G401 (cell line): ENCODE measurements at regions not wholly inside any gene's neighbourhood (a gene's known extent, or its start where the extent isn't known, plus 50 kb on each side); places are given as distances from the start of the nearest gene placed in this dataset.
"Not testable (repeated sequence)": the region's sequence is repeated elsewhere in the genome, so short reads cannot be mapped to it uniquely, and the experiment has no call there.

Experiments used
- DNase-seq: peaks from one replicate; pipeline ENCODE4 v3.0.0-alpha.2; 2015; ENCODE audit warnings: low spot score
- in situ Hi-C: cut with HindIII; loops from 2 replicates; pipeline ENCODE4 v1.10.0; 2016; ENCODE audit warnings: low sequenced_read_pairs, mixed read lengths

- in situ Hi-C loops: no loop called here
- no peak for DNase-seq
These were observed 194.5 kb upstream of the AHR start for GRCh38 chr7:17103984-17104383.

GRCh38 chr7:17104419-17104818 is 194.0 kb upstream of the AHR start:
- in situ Hi-C loops: no loop called here
- no peak for DNase-seq

DNA sequence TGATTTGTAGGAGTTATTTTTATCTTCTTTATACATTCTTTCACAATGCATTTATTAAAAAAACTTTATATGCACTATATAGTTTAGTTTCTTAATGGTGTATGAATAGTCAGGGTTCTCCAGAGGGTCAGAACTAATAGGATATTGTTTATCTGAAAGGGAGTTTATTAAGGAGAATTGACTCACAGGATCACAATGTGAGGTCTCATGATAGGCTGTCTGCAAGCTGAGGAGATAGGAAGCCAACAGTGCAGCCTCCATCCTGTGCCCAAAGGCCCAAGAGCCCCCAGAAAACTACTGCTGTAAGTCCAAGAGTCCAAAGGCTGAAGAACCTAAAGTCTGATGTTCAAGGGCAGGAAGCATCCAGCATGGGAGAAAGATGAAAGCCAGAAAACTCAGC is 192.8 kb upstream of the AHR start:
- in situ Hi-C loops: no loop called here
- no peak for DNase-seq

DNA sequence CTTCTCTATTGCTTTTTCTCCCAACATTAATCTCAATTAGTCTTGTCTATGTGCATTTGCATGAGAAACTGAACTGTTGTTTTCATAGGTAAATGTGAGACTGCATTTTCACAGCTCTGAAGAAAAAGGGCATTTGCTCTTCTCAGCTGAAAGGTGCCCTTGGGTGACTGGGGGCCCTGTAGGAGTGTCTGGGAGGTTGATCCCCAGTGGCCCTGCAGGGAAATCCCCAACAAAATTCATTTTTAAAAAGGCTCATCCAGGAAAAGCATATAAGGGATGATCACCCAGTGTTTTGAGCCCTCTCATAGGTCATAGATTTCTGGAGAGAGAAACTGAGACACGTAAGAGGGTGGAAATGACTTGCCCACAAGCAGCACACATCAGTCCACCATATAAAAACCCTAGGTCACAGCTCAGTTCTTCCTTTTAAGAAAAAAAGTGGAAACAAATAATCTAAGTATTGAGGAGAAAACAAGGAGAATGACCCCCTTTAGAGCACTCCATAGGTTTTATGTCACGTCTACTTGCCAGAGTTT is 190.3 kb upstream of the AHR start:
- DNase-seq: no peak
- in situ Hi-C loops: no loop called here

GRCh38 chr7:17109020-17109419 is 189.4 kb upstream of the AHR start:
- DNase-seq: no peak
- in situ Hi-C loops: no loop called here

GRCh38 chr7:17113770-17114169 is 184.7 kb upstream of the AHR start:
- DNase-seq, in situ Hi-C loops: not testable (repeated sequence)

- no peak for DNase-seq
- in situ Hi-C loops: no loop called here
These were observed 180.0 kb upstream of the AHR start for GRCh38 chr7:17118412-17118811.

DNA sequence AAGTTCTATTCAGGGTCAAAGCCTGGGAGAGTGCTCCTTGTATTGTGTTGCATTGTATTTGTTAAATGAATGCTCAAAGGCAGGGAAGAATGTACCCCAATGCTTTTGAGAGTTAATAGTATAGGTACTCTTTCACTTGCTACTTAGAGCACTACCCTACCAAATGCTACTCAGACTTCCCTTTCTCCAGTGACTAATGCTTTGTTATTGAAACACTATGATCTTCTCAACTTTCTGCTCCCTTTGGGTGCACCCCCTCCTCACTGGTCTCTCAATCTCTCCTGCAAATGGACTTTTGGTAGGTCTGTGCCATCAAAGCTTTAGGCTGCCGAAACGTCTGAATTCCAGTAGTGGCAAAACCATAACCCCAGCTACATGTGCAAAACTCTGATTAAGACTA is 177.7 kb upstream of the AHR start:
- in situ Hi-C loops: no loop called here
- DNase-seq: no peak

- DNase-seq: no peak
- in situ Hi-C loops: no loop called here
These were observed 176.8 kb upstream of the AHR start for GRCh38 chr7:17121671-17122070.

DNA sequence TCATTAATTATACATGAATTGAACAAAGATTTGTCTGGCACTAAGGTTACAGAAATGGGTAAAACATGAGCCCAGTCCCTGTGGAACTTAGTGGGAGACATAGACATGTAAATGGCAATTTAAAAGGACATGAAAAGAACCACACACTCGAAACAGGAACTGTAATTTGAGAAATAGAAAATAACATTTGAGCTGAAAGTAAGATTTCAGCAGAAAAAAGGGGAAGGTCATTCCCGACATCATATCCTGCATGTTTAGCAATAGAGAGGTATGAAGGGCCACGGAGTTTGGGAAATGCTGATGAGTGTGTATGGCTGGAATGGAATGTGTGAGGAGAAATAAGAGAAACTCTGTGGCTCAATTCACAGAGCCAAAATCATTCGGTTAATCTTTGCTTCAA is 175.4 kb upstream of the AHR start:
- DNase-seq: no peak
- in situ Hi-C loops: no loop called here

DNA sequence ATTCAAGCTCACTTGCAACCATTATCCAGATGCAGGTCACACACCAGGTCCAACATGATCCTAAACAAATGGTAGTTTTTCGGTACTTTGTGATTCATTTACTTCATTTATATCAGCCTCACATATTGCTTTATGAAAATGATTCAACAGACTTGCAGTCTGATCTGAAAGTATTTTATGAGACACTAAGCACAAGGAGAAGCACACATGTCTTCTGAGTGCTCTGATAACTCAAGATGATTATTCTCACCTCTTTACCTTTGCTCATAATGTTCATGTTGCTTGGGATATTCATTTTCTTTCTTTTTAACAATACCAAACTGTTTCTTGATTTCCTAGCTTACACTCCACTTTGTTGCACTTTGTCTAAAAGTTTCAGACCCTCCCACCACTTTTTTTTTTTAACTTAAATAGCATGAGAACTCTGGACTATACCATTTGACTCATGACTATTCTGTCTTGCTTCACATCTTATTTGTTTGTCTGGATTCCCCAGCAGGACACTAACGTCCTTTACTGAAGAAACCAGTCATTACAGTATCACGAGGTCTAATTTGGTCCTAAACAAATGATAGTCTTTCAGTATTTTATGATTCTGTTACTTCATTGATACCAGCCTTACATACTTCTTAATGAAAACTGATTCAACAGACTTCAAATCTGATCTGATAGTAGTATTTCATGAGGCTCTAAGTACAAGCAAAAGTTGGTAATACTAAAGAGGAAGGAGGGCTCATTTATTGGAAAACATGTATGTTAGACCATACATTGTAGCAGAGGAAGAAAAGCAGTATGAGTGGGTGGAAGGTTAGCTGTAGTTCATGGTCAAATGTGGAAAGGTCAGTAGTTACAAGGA is 171.8 kb upstream of the AHR start:
- no peak for DNase-seq
- in situ Hi-C loops: no loop called here

DNA sequence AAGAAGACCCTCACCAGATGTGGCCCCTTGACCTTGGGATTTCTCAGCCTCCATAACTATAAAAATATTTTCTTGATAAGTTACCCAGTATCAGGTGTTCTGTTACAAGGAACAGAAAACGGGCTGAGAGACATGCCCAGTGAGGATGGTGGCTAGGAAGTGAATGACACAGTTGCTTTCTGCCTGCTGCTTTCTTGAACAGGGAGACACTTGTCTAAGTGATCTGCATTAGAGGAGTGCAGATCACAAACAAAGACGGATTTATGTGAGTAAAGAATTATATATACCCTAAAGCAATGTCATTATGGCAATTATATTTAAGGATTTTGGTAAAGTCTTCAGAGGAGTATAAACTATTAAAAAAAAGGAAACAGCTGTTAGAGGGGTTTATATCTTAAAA is 169.2 kb upstream of the AHR start:
- in situ Hi-C loops: no loop called here
- DNase-seq: no peak

DNA sequence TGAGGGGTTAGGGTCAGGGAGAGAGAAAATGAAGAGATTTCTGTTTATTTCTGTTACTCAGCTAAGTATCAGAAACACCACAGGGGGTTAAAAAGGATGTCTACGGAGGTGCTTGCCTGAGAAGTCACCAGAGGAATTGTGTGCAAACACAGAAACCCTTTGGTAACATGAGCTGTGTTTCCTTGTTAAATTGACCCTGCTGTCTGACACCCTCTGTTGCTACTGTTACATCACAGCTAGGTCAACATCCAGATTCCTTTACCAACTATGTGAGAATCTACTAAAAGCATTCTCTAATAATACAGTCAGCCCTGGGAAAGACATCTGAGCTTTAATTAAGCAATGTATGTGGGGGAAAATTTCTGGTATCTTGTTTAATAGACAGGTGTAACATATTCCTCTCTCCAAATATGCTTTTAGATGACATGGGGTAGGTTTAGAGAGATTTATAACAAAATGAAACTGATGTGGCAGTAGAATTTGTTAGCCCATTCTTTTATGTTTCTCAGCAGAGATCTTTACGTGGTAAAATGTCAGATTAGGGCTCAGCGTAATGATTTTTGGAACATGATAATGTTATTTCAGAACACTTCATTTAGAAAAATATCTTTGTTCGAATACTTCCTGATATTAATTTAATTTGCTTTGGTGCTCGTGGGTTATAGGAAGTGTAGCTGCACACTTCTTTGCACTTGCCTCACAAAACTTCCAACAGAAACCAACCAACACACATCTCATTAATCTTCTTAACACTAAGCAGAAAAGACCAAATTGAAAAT is 168.0 kb upstream of the AHR start:
- no peak for DNase-seq
- in situ Hi-C loops: no loop called here

- in situ Hi-C loops: no loop called here
- no peak for DNase-seq
These were observed 167.4 kb upstream of the AHR start for GRCh38 chr7:17131060-17131345.

GRCh38 chr7:17131983-17132655 is 166.3 kb upstream of the AHR start:
- no peak for DNase-seq
- in situ Hi-C loops: no loop called here

- in situ Hi-C loops: no loop called here
- no peak for DNase-seq
These were observed 165.7 kb upstream of the AHR start for GRCh38 chr7:17132726-17133125.

DNA sequence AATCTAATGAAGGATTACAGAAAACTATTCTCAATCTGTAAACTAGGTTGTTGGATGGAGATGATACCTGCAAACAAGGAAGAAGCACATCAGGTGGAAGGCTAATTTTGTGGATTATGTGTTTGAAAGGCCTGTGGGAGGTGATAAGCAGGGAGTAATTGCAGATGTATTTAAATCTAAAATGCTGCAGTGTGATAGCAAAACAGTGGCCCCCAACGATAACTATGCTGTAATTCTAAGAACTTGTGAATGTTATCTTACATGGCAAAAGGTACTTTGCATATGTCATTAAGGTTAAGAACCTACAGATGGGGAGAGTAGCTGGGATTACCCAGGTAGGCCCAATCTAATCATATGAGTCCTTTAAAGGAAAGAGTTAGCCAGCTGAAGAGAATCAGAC is 164.5 kb upstream of the AHR start:
- in situ Hi-C loops: no loop called here
- no peak for DNase-seq

GRCh38 chr7:17134786-17135185 is 163.7 kb upstream of the AHR start:
- DNase-seq: no peak
- in situ Hi-C loops: no loop called here

GRCh38 chr7:17136126-17136525 is 162.3 kb upstream of the AHR start:
- in situ Hi-C loops: no loop called here

GRCh38 chr7:17139081-17139480 is 159.4 kb upstream of the AHR start:
- no peak for DNase-seq
- in situ Hi-C loops: no loop called here

More at GRCh38 chr7:17136126-17136525, 162.3 kb upstream of the AHR start:
- DNase-seq: no peak
